GM23248 (cell line): ENCODE measurements at regions not wholly inside any gene's neighbourhood (a gene's known extent, or its start where the extent isn't known, plus 50 kb on each side); places are given as distances from the start of the nearest gene placed in this dataset.

Experiments
- DNase-seq: peaks from one replicate; pipeline ENCODE4 v3.0.0-alpha.2; 2015
- H2AFZ ChIP-seq: fragments of 200-600 bp; sonication (generic); 2 replicates; pipeline ENCODE4 v1.6.1; 2016; ENCODE audit warnings: antibody characterized with exemption
- H3F3A ChIP-seq: fragments of 200-600 bp; sonication (generic); 2 replicates; pipeline ENCODE4 v1.6.1; 2016; ENCODE audit warnings: mild to moderate bottlenecking, antibody characterized with exemption, mixed run types; ENCODE audit not compliant: insufficient read depth
- H3K27ac ChIP-seq: fragments of 200-600 bp; sonication (generic); 2 replicates; pipeline ENCODE4 v1.5.1; 2016; ENCODE audit warnings: mild to moderate bottlenecking
- H3K27me3 ChIP-seq: fragments of 200-600 bp; sonication (generic); replicated peaks from 2 replicates; pipeline ENCODE4 v1.6.1; 2016; ENCODE audit warnings: mild to moderate bottlenecking; ENCODE audit not compliant: insufficient read depth
- H3K36me3 ChIP-seq: fragments of 200-600 bp; sonication (generic); 2 replicates; pipeline ENCODE4 v1.6.1; 2016; ENCODE audit warnings: low read depth, mild to moderate bottlenecking
- H3K4me1 ChIP-seq: fragments of 200-600 bp; sonication (generic); 2 replicates; pipeline ENCODE4 v1.6.1; 2016; ENCODE audit warnings: mild to moderate bottlenecking; ENCODE audit not compliant: insufficient read depth
- H3K4me2 ChIP-seq: fragments of 200-600 bp; sonication (generic); one replicate; pipeline ENCODE4 v1.6.1; 2016; ENCODE audit warnings: mild to moderate bottlenecking; ENCODE audit not compliant: unreplicated experiment
- H3K4me3 ChIP-seq: fragments of 200-600 bp; sonication (generic); 2 replicates; pipeline ENCODE4 v1.5.1; 2016; ENCODE audit warnings: mild to moderate bottlenecking
- H3K79me2 ChIP-seq: fragments of 200-600 bp; sonication (generic); 2 replicates; pipeline ENCODE4 v1.6.1; 2016; ENCODE audit warnings: mild to moderate bottlenecking; ENCODE audit not compliant: insufficient read depth
- H3K9ac ChIP-seq: fragments of 200-600 bp; sonication (generic); 2 replicates; pipeline ENCODE4 v1.6.1; 2016; ENCODE audit warnings: mild to moderate bottlenecking
- H3K9me2 ChIP-seq: fragments of 200-600 bp; sonication (generic); 2 replicates; pipeline ENCODE4 v1.6.1; 2016; ENCODE audit warnings: mixed run types, mild to moderate bottlenecking, moderate library complexity; ENCODE audit not compliant: insufficient read depth
- H3K9me3 ChIP-seq: fragments of 200-600 bp; sonication (generic); one replicate; pipeline ENCODE4 v1.6.1; 2017; ENCODE audit warnings: low read depth
- H4K20me1 ChIP-seq: fragments of 200-600 bp; sonication (generic); 2 replicates; pipeline ENCODE4 v1.6.0; 2016; ENCODE audit not compliant: insufficient read depth
- EZH2 ChIP-seq: fragments of 200-600 bp; sonication (generic); IDR thresholded peaks from 2 replicates; pipeline ENCODE4 v1.6.1; 2018; ENCODE audit warnings: antibody characterized with exemption, mild to moderate bottlenecking; ENCODE audit not compliant: insufficient read depth, poor library complexity, severe bottlenecking
- EZH2phosphoT487 ChIP-seq: fragments of 200-600 bp; sonication (generic); IDR thresholded peaks from 2 replicates; pipeline ENCODE4 v1.6.1; 2018; ENCODE audit warnings: antibody characterized with exemption, moderate library complexity, mild to moderate bottlenecking, low read depth; ENCODE audit not compliant: insufficient read depth
- WGBS, 2 experiments: methylation state at CpG; one replicate each; pipeline ENCODE4 v1.1.6; 2015 to 2017; ENCODE audit warnings: low lambda C conversion rate in 2 of 2, low coverage in 1 of 2; ENCODE audit errors: missing lambda C conversion rate in 2 of 2; 5-methylcytosine and 5-hydroxymethylcytosine counted together
- in situ Hi-C: fragments of 300-500 bp; cut with MboI; formaldehyde crosslinking; loops from 2 replicates; pipeline ENCODE4 v1.15.0; 2020

DNA sequence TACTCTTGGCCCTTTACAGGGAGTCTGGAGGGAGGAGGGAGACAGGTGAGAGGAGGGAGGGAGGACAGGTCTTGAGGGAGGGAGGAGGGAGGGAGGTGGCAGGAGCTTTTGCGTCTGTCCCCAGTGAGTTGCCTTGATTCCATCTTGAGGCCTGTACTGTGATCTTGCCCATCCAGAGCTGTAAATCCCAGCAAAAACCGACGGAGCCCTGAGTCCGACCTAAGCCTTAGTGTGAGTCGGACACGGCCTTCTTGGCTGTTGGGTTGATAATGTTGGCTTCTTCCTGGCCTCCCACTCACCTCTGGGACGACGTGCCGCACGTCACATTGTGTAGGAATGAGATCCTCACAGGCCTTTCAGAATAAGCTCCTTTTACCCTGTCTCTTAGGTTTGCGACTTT lies 72.5 kb downstream of the RGS12 start:
- 91 to 94% methylated on average over 10 to 11 of the region's 11 CpGs for WGBS, 2 experiments
- no peak for TF ChIP-seq EZH2

GRCh38 chr4:3365871-3366842 lies 73.3 kb downstream of the RGS12 start:
- WGBS, 2 experiments: 91 to 93% methylated on average over 30 of the region's 30 CpGs
- in situ Hi-C loops: no loop called here
- no peaks in the 10 kb centered on the region for H3K36me3 ChIP-seq
- H3K4me2 ChIP-seq: no peak overlapping the region
- H3K79me2 ChIP-seq: peaks cover 9% of the 10 kb centered on the region; the same call in 1 of the 2 replicates
- H3K4me3 ChIP-seq: no peak overlapping the region
- peaks cover 23% of the 10 kb centered on the region for H3K4me1 ChIP-seq
- TF ChIP-seq EZH2 (no peak), EZH2phosphoT487 (no peak)
- no peak for DNase-seq
- H3K27ac ChIP-seq: no peak overlapping the region
- peaks cover 12% of the 10 kb centered on the region; the same call in 1 of the 2 replicates for H3F3A ChIP-seq
- no peaks in the 10 kb centered on the region for H3K9me2 ChIP-seq
- no peaks in the 10 kb centered on the region for H3K27me3 ChIP-seq
- H3K9me3 ChIP-seq: no peaks in the 10 kb centered on the region
- H3K9ac ChIP-seq: no peak overlapping the region
- H4K20me1 ChIP-seq: no peaks in the 10 kb centered on the region
- H2AFZ ChIP-seq: no peak overlapping the region

More for the DNA sequence above, 72.5 kb downstream of the RGS12 start:
- Histone ChIP-seq H3K4me1 (peaks cover 14% of the 10 kb centered on the region), H3K4me3 (no peak overlapping the region), H3K79me2 (peaks cover 1% of the 10 kb centered on the region; the same call in 1 of the 2 replicates), H3K9me2 (no peaks in the 10 kb centered on the region), H3F3A (peaks cover 8% of the 10 kb centered on the region; the same call in 1 of the 2 replicates), H3K9ac (no peak overlapping the region), H3K27ac (no peak overlapping the region), H3K4me2 (no peak overlapping the region), H2AFZ (no peak overlapping the region), H3K27me3 (no peaks in the 10 kb centered on the region), H3K9me3 (no peaks in the 10 kb centered on the region), H3K36me3 (no peaks in the 10 kb centered on the region), H4K20me1 (no peaks in the 10 kb centered on the region)
- DNase-seq: no peak
- in situ Hi-C loops: no loop called here

DNA sequence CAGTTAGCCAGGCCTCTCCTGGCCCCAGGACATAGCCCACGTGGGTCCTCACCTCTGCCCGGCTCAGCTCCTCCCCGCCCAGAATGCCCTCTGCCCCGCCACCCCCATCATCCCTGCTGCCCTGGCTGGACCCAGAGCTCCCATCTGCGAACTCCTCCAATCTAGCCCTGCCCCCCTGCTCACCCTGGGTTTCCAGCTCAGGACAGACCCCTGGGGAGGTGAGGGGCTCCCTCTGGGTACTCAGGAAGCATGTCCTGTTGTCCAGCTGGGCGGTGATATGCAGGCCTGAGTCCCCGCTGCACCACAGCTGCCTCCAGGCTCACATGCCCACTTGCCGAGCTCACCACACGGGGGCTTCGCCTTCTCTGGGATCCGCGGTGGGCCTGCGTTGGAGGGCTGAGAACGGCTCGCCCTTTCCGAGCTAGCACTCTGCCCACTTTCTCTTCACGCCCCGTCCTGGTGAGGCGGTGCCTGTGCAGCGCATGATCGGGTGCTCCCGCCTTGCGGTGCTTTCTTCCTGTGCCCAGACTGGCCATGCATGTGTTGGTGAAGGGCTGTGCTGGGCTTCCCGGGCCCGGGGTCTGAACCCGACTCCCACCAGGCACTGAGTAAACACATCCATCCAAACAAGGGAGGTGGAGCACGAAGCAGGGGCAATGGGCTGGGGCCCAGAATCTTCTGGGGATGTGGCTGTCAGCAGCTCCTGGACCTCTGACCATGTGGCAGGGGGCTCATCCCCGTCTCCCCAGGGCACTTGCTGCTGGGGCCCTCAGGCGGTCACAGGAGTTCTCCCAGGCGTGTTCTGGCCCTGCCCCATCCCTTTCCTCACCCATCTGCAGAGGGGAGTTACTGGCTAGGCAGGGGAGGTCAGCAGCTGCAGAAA lies 74.3 kb downstream of the RGS12 start:
- Histone ChIP-seq H3F3A (peaks cover 12% of the 10 kb centered on the region; the same call in 1 of the 2 replicates), H4K20me1 (no peaks in the 10 kb centered on the region), H3K36me3 (no peaks in the 10 kb centered on the region), H3K4me2 (no peak overlapping the region), H3K27ac (no peak overlapping the region), H3K27me3 (no peaks in the 10 kb centered on the region), H3K9me2 (no peaks in the 10 kb centered on the region), H3K79me2 (peaks cover 19% of the 10 kb centered on the region), H3K9me3 (no peaks in the 10 kb centered on the region), H2AFZ (no peak overlapping the region), H3K4me1 (peaks cover 23% of the 10 kb centered on the region), H3K4me3 (no peak overlapping the region), H3K9ac (no peak overlapping the region)
- DNase-seq: no peak
- in situ Hi-C loops: no loop called here
- TF ChIP-seq EZH2 (no peak), EZH2phosphoT487 (no peak)
- WGBS, 2 experiments: 97% methylated on average over 26 to 30 of the region's 30 CpGs

- no peak for TF ChIP-seq EZH2
- no peak for TF ChIP-seq EZH2phosphoT487
- DNase-seq: no peak
- Histone ChIP-seq H4K20me1 (no peaks in the 10 kb centered on the region), H3F3A (peaks cover 12% of the 10 kb centered on the region; the same call in 1 of the 2 replicates), H3K4me2 (no peak overlapping the region), H3K4me3 (no peak overlapping the region), H2AFZ (no peak overlapping the region), H3K27me3 (no peaks in the 10 kb centered on the region), H3K4me1 (peaks cover 23% of the 10 kb centered on the region), H3K36me3 (no peaks in the 10 kb centered on the region), H3K9me2 (no peaks in the 10 kb centered on the region), H3K27ac (no peak overlapping the region), H3K9ac (no peak overlapping the region), H3K79me2 (peaks cover 26% of the 10 kb centered on the region), H3K9me3 (no peaks in the 10 kb centered on the region)
- in situ Hi-C loops: no loop called here
- 97 to 98% methylated on average over 12 of the region's 12 CpGs for WGBS, 2 experiments
Measured at GRCh38 chr4:3367866-3368265, 73.9 kb upstream of the HGFAC start.
